OCI-LY3 (cell line): ENCODE measurements at regions not wholly inside any gene's neighbourhood (a gene's known extent, or its start where the extent isn't known, plus 50 kb on each side); places are given as distances from the start of the nearest gene placed in this dataset.

ENCODE experiments used
- CTCF ChIP-seq: fragments of 200-600, 300-600 bp; sonication (generic); IDR thresholded peaks from 2 replicates; pipeline ENCODE4 v1.5.1; 2014; ENCODE audit warnings: antibody characterized with exemption, low read length, low read depth
- EZH2phosphoT487 ChIP-seq: fragments of 200-600 bp; shearing (Covaris generic); IDR thresholded peaks from 2 replicates; pipeline ENCODE4 v1.6.1; 2018; ENCODE audit warnings: antibody characterized with exemption, mixed run types, low read depth

DNA sequence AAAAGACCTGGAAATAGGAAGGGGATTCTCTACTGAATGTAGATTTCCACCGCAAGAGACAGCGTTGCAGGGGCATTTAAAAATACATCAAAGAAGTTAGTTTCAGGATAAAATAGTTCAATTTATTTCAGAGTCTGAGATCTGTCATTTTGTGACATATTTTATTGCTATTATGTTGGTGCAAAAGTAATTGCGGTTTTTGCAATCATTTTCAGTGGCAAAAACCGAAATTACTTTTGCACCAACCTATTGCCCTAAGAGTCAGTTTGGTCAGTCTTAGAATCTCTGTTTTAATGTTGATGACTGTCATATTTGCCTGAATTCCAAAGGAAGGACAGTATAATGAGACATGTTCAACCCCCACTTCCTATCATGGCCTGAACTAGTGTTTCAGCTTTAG lies 219.5 kb upstream of the CDH10 start:
- TF ChIP-seq EZH2phosphoT487 (no peak), CTCF (no peak)
